Suprapubic skin (tissue), 3 donors: ENCODE measurements at regions not wholly inside any gene's neighbourhood (a gene's known extent, or its start where the extent isn't known, plus 50 kb on each side); places are given as distances from the start of the nearest gene placed in this dataset.

Experiments
- CTCF ChIP-seq, 2 donors: fragments of 200-600 bp in 1 of 2; fragments of 450-650 bp in 1 of 2; sonication (generic) in 1 of 2; IDR thresholded peaks; one replicate each; pipeline ENCODE4 v1.5.1; 2016 to 2019; ENCODE audit warnings: antibody characterized with exemption in 2 of 2, mild to moderate bottlenecking in 1 of 2, moderate library complexity in 1 of 2
- POLR2AphosphoS5 ChIP-seq, 3 donors: sonication (generic); formaldehyde crosslinking; IDR thresholded peaks; one replicate each; pipeline ENCODE4 v1.6.1; 2017; ENCODE audit warnings: antibody characterized with exemption in 3 of 3

GRCh38 chrX:137999552-137999951 is 433.6 kb downstream of the ZIC3 start:
- no peak for TF ChIP-seq CTCF (IDR thresholded peaks at IDR 0.05)
- no peak for TF ChIP-seq POLR2AphosphoS5 (IDR thresholded peaks at IDR 0.05)
